Activated naive CD8-positive, alpha-beta T cell treated with anti-CD3 and anti-CD28 coated beads, Interleukin-2, amount 10 ng/mL, durations not matched to agents 7 days and 5 days (primary cell): ENCODE measurements at regions not wholly inside any gene's neighbourhood (a gene's known extent, or its start where the extent isn't known, plus 50 kb on each side); places are given as distances from the start of the nearest gene placed in this dataset.

ENCODE experiments used
- ATAC-seq: fragments of 150-1000 bp; cut with Tn5 transposase; one replicate; pipeline ENCODE4 v1.10.0; 2021; ENCODE audit warnings: low read depth, moderate library complexity
- POLR2A ChIA-PET: fragments of 350-600 bp; sonication (Branson Sonifier 250); formaldehyde crosslinking; loops from one replicate; lab custom pipeline; 2021; ENCODE audit warnings: antibody characterized with exemption; lab: Charles Lee
- DNase-seq: peaks from one replicate; pipeline ENCODE4 v3.0.0; 2021
- H3K27ac Mint-ChIP-seq: one replicate; pipeline ENCODE4 v1.8.0; 2022; ENCODE audit warnings: mild to moderate bottlenecking, mixed read lengths
- H3K27me3 Mint-ChIP-seq: one replicate; pipeline ENCODE4 v1.8.0; 2022; ENCODE audit warnings: mild to moderate bottlenecking, moderate library complexity, mixed read lengths
- H3K36me3 Mint-ChIP-seq: one replicate; pipeline ENCODE4 v1.8.0; 2021; ENCODE audit warnings: mild to moderate bottlenecking, mixed read lengths
- H3K4me1 Mint-ChIP-seq: one replicate; pipeline ENCODE4 v1.8.0; 2021; ENCODE audit warnings: mixed read lengths
- H3K4me3 Mint-ChIP-seq: one replicate; pipeline ENCODE4 v1.8.0; 2022; ENCODE audit warnings: mild to moderate bottlenecking, moderate library complexity, mixed read lengths
- H3K9me3 Mint-ChIP-seq: one replicate; pipeline ENCODE4 v1.8.0; 2021; ENCODE audit warnings: mixed read lengths

DNA sequence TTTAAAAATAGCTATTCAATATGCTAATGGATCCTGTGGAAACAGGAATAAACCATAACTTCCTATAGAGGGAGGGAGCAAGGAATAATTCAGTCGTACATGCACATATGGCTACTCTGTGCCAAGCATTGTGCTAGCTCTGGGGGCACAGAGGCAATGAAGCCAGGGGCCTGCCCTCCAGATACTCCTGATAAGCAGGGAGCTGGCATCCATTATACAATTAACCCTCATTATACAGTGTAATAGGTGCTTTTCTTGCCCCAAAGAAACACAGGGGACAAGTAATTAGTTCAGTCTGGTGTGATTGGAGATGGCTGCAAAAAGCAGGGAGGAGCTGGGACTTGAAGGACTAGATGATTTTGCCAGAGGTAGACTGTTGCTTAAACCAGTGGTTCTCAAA lies 200.4 kb downstream of the SREK1 start:
- Mint-ChIP-seq H3K9me3 (no peaks in the 10 kb centered on the region), H3K27me3 (peaks cover 10% of the 10 kb centered on the region), H3K36me3 (no peaks in the 10 kb centered on the region), H3K4me3 (no peak overlapping the region), H3K4me1 (no peaks in the 10 kb centered on the region), H3K27ac (no peak overlapping the region)
- DNase-seq (no peak), ATAC-seq (no peak)
- POLR2A ChIA-PET, result no interaction called here

DNA sequence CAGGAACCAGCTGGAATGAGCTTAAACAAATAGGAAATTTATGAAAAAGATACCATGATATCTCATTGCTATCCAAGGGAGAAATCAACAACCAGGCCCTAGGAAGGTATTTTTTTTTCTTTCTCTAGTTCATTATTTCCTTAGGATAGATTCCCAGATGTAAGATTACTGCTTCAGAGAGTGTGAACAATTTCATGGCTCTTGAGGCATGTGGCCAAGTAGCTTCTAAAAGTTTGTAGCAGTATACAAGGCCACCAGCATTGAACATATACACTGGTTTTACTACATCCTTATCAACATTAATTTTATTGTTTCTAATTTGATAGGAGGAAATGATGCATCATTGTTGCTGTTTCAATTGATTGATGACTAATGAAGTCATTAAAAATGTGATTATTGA lies 201.2 kb downstream of the SREK1 start:
- Mint-ChIP-seq H3K27ac (no peak overlapping the region), H3K9me3 (no peaks in the 10 kb centered on the region), H3K36me3 (no peaks in the 10 kb centered on the region), H3K4me1 (no peaks in the 10 kb centered on the region), H3K27me3 (peaks cover 11% of the 10 kb centered on the region), H3K4me3 (no peak overlapping the region)
- POLR2A ChIA-PET, result no interaction called here
- no peak for ATAC-seq
- no peak for DNase-seq

DNA sequence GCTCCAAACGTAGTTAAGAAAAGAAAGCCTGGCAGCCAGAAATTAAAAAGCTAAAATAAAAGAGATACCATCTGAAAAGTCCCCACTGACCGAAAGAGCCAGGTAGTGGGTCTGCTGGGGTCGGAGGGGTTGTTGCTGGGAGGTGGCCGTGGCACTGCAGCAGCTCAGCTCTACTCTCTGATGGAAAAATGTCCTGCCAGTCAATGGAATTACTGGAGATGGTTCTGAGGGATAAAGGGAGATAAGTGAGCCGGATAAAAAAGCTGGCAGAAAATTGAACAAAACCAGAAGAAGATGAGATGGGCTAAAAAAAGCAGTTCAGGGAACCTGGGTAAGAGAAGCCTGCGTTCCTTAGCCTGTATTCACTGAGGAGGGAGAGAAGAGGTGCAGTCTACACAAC lies 202.8 kb downstream of the SREK1 start:
- DNase-seq (no peak), ATAC-seq (no peak)
- Mint-ChIP-seq H3K27me3 (peaks cover 16% of the 10 kb centered on the region), H3K4me1 (no peaks in the 10 kb centered on the region), H3K9me3 (no peaks in the 10 kb centered on the region), H3K4me3 (no peak overlapping the region), H3K36me3 (no peaks in the 10 kb centered on the region), H3K27ac (no peak overlapping the region)
- POLR2A ChIA-PET, result no interaction called here

DNA sequence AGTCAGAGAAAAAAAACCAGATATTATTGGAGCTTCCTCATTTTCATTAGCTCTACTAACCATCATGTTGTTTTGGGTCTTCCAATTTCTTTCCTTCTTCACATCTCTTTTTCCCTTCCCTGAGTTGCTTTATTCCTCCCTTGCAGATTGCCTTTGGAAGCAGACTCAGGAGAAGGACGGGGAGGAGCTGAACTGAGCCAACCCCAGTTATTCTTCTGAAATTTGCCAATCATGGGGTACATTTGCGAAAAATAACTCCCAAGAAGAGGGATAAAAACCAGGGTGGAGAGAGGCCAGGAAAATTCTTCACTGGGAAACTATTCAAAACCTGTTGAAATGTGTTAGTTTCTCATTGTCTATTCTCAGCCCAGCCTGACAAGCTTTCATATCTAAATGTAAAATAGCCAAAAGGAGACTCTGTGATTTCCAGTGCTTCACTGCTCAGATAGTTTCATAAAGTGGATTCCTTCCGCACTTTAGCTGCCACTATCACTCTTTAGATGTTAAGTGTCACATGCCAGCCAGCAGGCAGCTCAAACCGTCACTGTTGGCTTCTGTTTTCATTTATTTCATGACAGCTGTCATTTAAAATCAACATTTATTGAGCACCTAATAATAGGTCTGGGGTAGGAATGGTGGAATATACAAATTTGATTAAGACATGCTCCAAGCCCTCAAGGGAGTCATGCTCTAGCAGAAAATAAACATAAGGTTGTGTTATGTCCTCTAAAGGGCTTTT lies 204.5 kb downstream of the SREK1 start:
- Mint-ChIP-seq H3K27ac (no peak overlapping the region), H3K9me3 (no peaks in the 10 kb centered on the region), H3K4me3 (no peak overlapping the region), H3K36me3 (no peaks in the 10 kb centered on the region), H3K27me3 (peaks cover 16% of the 10 kb centered on the region), H3K4me1 (no peaks in the 10 kb centered on the region)
- POLR2A ChIA-PET, result no interaction called here
- ATAC-seq, result no peak
- DNase-seq, result no peak

DNA sequence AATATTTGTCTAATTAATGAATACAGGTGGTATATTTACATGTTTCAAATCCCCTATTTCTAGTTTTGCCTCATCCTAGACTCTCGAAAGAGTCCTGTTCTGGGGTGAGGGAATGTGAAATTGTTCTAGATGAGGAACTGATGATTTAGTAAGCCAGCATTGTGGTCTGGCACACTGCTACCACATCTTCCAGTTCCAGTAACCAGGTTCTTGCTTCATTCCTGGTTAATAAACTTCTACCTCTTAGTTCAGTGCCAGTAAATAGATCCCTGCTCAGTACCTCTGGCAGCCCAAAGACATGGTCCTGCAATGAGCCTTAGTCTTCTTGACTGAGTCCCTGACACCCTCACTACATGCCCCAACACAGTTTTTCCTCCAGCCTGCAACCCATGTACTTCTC lies 207.7 kb downstream of the SREK1 start:
- H3K36me3 Mint-ChIP-seq, result no peaks in the 10 kb centered on the region
- H3K4me3 Mint-ChIP-seq, result no peak overlapping the region
- no peaks in the 10 kb centered on the region for H3K9me3 Mint-ChIP-seq
- ATAC-seq (no peak), DNase-seq (no peak)
- H3K4me1 Mint-ChIP-seq, result peaks cover 5% of the 10 kb centered on the region
- peaks cover 14% of the 10 kb centered on the region for H3K27me3 Mint-ChIP-seq
- no peak overlapping the region for H3K27ac Mint-ChIP-seq
- POLR2A ChIA-PET, result no interaction called here

DNA sequence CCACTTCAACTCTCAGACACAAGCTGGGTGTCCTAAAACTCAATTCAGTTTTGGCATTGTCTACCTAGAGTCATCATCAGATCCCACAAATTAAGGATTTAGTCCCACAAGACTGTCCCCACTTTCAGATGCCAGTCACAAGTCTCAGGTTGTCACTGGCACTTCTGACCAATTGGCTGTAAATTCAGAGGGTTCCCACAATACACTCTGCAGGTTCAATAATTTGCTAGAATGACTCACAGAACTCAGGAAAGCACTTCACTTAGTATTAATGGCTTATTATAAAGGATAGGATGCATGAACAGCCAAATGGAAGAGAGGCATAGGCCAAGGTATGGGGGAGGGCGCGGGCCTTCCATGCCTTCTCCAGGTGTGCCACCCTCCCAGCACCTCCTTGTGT lies 209.1 kb downstream of the SREK1 start:
- H3K27me3 Mint-ChIP-seq, result peaks cover 10% of the 10 kb centered on the region

DNA sequence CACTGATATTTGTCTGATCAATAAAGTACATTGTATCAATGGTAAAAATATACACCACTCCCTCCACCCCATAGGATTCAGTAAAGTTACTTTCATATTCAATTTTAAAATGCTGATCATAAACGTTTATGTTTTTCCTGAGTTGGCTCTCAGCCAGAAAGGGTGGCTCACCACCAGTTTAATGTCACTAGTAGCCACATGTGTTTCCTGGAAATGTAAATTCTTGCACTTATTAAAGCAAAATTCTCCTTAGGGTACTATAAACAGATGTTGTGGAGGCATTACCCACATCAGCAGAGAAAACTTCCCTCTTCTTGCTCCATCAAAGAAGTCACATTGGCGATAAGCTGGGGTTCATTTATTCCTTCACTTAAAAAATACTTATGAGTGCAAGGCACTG lies 210.3 kb downstream of the SREK1 start:
- POLR2A ChIA-PET, result no interaction called here
- ATAC-seq (no peak), DNase-seq (no peak)
- Mint-ChIP-seq H3K4me3 (no peak overlapping the region), H3K27me3 (peaks cover 10% of the 10 kb centered on the region), H3K9me3 (no peaks in the 10 kb centered on the region), H3K36me3 (no peaks in the 10 kb centered on the region), H3K4me1 (peaks cover 5% of the 10 kb centered on the region), H3K27ac (no peak overlapping the region)

More for the DNA sequence above, 209.1 kb downstream of the SREK1 start:
- Mint-ChIP-seq H3K36me3 (no peaks in the 10 kb centered on the region), H3K27ac (no peak overlapping the region), H3K4me1 (peaks cover 5% of the 10 kb centered on the region), H3K9me3 (no peaks in the 10 kb centered on the region), H3K4me3 (no peak overlapping the region)
- ATAC-seq (no peak), DNase-seq (no peak)
- POLR2A ChIA-PET, result no interaction called here

DNA sequence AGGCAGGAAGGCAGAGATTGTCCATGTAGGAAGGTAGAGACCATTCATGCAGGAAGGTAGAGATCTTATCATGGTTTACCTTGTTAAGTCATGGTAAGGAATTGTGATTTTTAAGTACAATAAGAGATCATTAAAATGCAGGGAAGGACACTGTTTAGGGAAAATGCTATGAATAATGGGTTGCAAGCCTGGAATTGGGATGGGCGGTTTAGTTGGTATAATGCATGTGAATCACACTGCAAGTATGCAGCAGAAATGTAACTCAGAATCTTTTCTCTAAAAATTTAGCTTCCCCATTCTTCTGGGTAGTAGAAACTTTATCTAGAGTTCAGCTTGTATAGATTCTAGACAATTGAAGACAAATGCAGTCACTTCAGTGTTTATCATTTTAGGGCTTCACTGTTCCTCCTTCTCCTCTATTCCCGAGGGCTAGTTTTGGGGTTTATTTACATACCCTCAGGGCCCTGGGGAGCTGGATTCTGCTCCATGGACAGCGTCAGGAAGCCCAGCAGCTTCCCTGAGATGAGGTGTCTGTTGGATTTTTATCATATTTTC lies 212.0 kb downstream of the SREK1 start:
- Mint-ChIP-seq H3K9me3 (no peaks in the 10 kb centered on the region), H3K4me1 (peaks cover 6% of the 10 kb centered on the region), H3K36me3 (no peaks in the 10 kb centered on the region), H3K4me3 (no peak overlapping the region), H3K27me3 (peaks cover 2% of the 10 kb centered on the region), H3K27ac (no peak overlapping the region)
- no peak for DNase-seq
- ATAC-seq, result no peak
- POLR2A ChIA-PET, result no interaction called here

GRCh38 chr5:66358741-66359140 lies 214.6 kb downstream of the SREK1 start:
- DNase-seq, result no peak
- H3K36me3 Mint-ChIP-seq, result no peaks in the 10 kb centered on the region
- no peak overlapping the region for H3K27ac Mint-ChIP-seq
- H3K4me3 Mint-ChIP-seq, result no peak overlapping the region
- ATAC-seq, result no peak
- peaks cover 6% of the 10 kb centered on the region for H3K4me1 Mint-ChIP-seq
- peaks cover 17% of the 10 kb centered on the region for H3K27me3 Mint-ChIP-seq
- H3K9me3 Mint-ChIP-seq, result no peaks in the 10 kb centered on the region
- POLR2A ChIA-PET, result no interaction called here

GRCh38 chr5:66361070-66361469 lies 217.0 kb downstream of the SREK1 start:
- DNase-seq, result no peak
- ATAC-seq, result no peak
- peaks cover 24% of the 10 kb centered on the region for H3K27me3 Mint-ChIP-seq
- peaks cover 1% of the 10 kb centered on the region for H3K4me1 Mint-ChIP-seq
- no peaks in the 10 kb centered on the region for H3K9me3 Mint-ChIP-seq
- H3K27ac Mint-ChIP-seq, result no peak overlapping the region
- H3K36me3 Mint-ChIP-seq, result no peaks in the 10 kb centered on the region
- POLR2A ChIA-PET, result no interaction called here
- no peak overlapping the region for H3K4me3 Mint-ChIP-seq

- POLR2A ChIA-PET, result no interaction called here
- no peak overlapping the region for H3K27ac Mint-ChIP-seq
- DNase-seq, result no peak
- H3K27me3 Mint-ChIP-seq, result peaks cover 24% of the 10 kb centered on the region
- no peak overlapping the region for H3K4me3 Mint-ChIP-seq
- H3K4me1 Mint-ChIP-seq, result peaks cover 1% of the 10 kb centered on the region
- no peaks in the 10 kb centered on the region for H3K9me3 Mint-ChIP-seq
- no peak for ATAC-seq
- H3K36me3 Mint-ChIP-seq, result no peaks in the 10 kb centered on the region
Observed at GRCh38 chr5:66362046-66362445, 217.9 kb downstream of the SREK1 start.

DNA sequence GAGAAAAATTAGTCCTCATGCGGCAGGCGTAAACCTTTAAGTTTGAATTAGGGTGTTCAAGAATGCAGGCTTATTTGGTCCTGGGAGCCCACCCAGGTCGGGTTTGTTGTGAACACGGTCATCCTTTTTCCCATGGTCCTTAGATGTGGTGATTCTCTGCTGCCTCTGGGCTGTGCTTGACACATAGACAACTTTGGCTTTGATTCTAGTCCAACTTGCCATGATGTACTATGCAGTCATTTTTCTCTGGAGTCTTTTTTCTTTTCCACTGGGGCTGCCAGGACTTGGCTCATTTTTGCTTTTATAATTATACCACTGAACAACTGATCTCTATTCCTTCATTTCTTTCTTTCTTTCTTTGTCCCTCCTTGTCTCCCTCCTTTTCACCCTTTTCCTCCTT lies 218.6 kb downstream of the SREK1 start:
- no peak overlapping the region for H3K27ac Mint-ChIP-seq
- H3K4me3 Mint-ChIP-seq, result no peak overlapping the region

DNA sequence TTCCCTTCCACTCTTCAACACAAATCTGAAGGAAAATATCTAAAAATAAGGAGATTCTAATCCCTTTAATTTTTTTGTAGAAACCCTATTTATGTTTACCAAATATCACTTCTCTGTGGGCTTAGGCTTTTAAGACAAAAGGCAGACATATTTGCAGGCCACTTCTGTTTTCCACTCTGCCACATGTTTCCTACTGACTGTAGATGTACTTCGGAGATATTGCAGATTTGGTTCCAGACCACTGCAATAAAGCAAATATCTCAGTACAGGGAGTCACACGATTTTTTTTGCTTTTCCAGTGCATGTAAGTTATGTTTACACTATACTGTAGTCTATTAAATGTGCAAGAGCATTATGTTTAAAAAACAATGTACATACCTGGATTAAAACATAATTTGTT lies 219.0 kb downstream of the SREK1 start:
- Mint-ChIP-seq H3K27ac (no peak overlapping the region), H3K27me3 (peaks cover 24% of the 10 kb centered on the region), H3K4me1 (peaks cover 1% of the 10 kb centered on the region), H3K36me3 (no peaks in the 10 kb centered on the region), H3K4me3 (no peak overlapping the region), H3K9me3 (no peaks in the 10 kb centered on the region)
- DNase-seq (no peak), ATAC-seq (no peak)
- POLR2A ChIA-PET, result no interaction called here

More for the DNA sequence above, 218.6 kb downstream of the SREK1 start:
- peaks cover 1% of the 10 kb centered on the region for H3K4me1 Mint-ChIP-seq
- no peaks in the 10 kb centered on the region for H3K9me3 Mint-ChIP-seq
- ATAC-seq (no peak), DNase-seq (no peak)
- POLR2A ChIA-PET, result no interaction called here
- H3K36me3 Mint-ChIP-seq, result no peaks in the 10 kb centered on the region
- peaks cover 24% of the 10 kb centered on the region for H3K27me3 Mint-ChIP-seq

GRCh38 chr5:66364186-66364585 lies 220.1 kb downstream of the SREK1 start:
- Mint-ChIP-seq H3K27me3 (peaks cover 24% of the 10 kb centered on the region), H3K9me3 (no peaks in the 10 kb centered on the region), H3K4me1 (peaks cover 1% of the 10 kb centered on the region), H3K27ac (no peak overlapping the region), H3K36me3 (no peaks in the 10 kb centered on the region), H3K4me3 (no peak overlapping the region)
- DNase-seq, result no peak
- no peak for ATAC-seq
- POLR2A ChIA-PET, result no interaction called here
